ENCODE measurements at regions not wholly inside any gene's neighbourhood (a gene's known extent, or its start where the extent isn't known, plus 50 kb on each side); places are given as distances from the start of the nearest gene placed in this dataset.

GRCh38 chr13:105403086-105403485 lies 1132.4 kb downstream of the EFNB2 start:
- DNase-seq (ENCODE audit: extremely low read depth, insufficient read length) = no peak
- Histone ChIP-seq H3K36me3 (ENCODE audit: control insufficient read depth, insufficient read depth, low read length) (no peaks in the 10 kb centered on the region), H3K4me3 (replicated peaks; ENCODE audit: low read depth, low read length) (no peak overlapping the region), H3K27me3 (replicated peaks; ENCODE audit: control insufficient read depth, insufficient read depth, low read length) (no peaks in the 10 kb centered on the region)
- no peak for TF ChIP-seq CTCF (IDR thresholded peaks at IDR 0.05; ENCODE audit: insufficient read depth, low read length, poor library complexity, severe bottlenecking)

DNA sequence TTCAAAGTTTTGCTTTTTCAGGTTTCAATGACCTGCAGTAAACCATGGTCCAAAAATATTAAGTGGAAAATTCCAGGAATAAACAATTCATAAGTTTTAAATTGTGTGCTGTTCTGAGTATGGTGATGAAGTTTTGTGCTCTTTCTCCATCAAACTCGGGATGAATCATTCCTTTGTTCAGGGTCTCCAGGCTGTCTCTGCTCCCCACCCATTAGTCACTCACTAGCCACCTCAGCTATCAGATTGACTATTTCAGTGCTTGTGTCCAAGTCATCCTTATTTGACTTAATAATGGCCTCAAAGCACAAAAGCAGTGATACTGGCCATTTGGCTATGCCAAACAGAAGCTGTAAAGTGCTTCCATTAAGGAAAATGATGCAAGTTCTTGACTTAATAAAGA lies 1140.4 kb downstream of the EFNB2 start:
- DNase-seq (ENCODE audit: extremely low read depth, insufficient read length) = no peak
- TF ChIP-seq CTCF (IDR thresholded peaks at IDR 0.05; ENCODE audit: insufficient read depth, low read length, poor library complexity, severe bottlenecking) = no peak
- Histone ChIP-seq H3K27me3 (replicated peaks; ENCODE audit: control insufficient read depth, insufficient read depth, low read length) (no peaks in the 10 kb centered on the region), H3K36me3 (ENCODE audit: control insufficient read depth, insufficient read depth, low read length) (no peaks in the 10 kb centered on the region), H3K4me3 (replicated peaks; ENCODE audit: low read depth, low read length) (no peak overlapping the region)

DNA sequence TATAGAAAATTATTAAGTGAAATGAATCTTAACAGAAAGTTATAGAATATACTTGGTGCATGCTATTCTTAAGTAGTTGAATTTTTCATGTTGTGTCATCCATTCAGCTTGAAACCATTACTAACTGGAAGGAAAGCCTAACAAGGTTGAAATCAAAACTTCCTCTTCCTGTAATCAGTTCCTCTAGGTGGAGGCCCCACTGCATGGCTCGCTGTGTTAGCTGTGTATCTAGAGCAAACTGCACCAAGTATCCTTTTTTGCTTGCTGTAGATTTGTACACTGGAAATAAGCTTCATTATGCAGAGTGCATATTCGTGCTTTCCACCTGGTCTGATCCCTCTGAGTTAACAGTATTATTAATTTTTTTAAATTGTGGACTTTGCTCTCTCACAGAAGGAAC lies 1146.1 kb downstream of the EFNB2 start:
- TF ChIP-seq CTCF (IDR thresholded peaks at IDR 0.05; ENCODE audit: insufficient read depth, low read length, poor library complexity, severe bottlenecking) = no peak
- Histone ChIP-seq H3K27me3 (replicated peaks; ENCODE audit: control insufficient read depth, insufficient read depth, low read length) (no peaks in the 10 kb centered on the region), H3K4me3 (replicated peaks; ENCODE audit: low read depth, low read length) (no peak overlapping the region), H3K36me3 (ENCODE audit: control insufficient read depth, insufficient read depth, low read length) (no peaks in the 10 kb centered on the region)
- no peak for DNase-seq (ENCODE audit: extremely low read depth, insufficient read length)

DNA sequence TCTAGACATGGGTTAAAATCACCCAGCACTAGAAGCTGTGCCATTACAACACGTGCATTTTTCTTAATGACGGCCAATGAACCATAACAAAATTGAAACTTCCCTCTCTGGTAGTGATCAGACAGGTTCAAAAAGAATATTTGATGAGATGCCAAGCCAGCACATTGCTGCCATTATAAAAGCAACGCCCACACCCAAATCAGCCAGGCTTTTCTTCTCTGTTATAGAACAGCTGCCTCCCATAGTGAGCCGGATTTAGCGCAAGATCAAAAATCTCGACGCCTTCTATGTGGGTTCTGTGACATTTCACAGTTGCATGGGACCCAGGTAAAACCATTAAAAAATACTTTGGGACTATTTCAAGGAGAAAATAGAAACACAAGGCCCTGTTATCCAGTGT lies 1158.0 kb downstream of the EFNB2 start:
- TF ChIP-seq CTCF (IDR thresholded peaks at IDR 0.05; ENCODE audit: insufficient read depth, low read length, poor library complexity, severe bottlenecking) = no peak
- Histone ChIP-seq H3K36me3 (ENCODE audit: control insufficient read depth, insufficient read depth, low read length) (no peaks in the 10 kb centered on the region), H3K4me3 (replicated peaks; ENCODE audit: low read depth, low read length) (no peak overlapping the region), H3K27me3 (replicated peaks; ENCODE audit: control insufficient read depth, insufficient read depth, low read length) (no peaks in the 10 kb centered on the region)
- no peak for DNase-seq (ENCODE audit: extremely low read depth, insufficient read length)

- no peak for DNase-seq (ENCODE audit: extremely low read depth, insufficient read length)
- no peaks in the 10 kb centered on the region for H3K36me3 ChIP-seq (ENCODE audit: control insufficient read depth, insufficient read depth, low read length)
- no peak overlapping the region for H3K4me3 ChIP-seq (replicated peaks; ENCODE audit: low read depth, low read length)
- no peaks in the 10 kb centered on the region for H3K27me3 ChIP-seq (replicated peaks; ENCODE audit: control insufficient read depth, insufficient read depth, low read length)
- TF ChIP-seq CTCF (IDR thresholded peaks at IDR 0.05; ENCODE audit: insufficient read depth, low read length, poor library complexity, severe bottlenecking) = no peak
Observed at GRCh38 chr13:105370011-105370650, 1165.3 kb downstream of the EFNB2 start.

- no peak overlapping the region for H3K4me3 ChIP-seq (replicated peaks; ENCODE audit: low read depth, low read length)
- H3K27me3 ChIP-seq (replicated peaks; ENCODE audit: control insufficient read depth, insufficient read depth, low read length) = no peaks in the 10 kb centered on the region
- TF ChIP-seq CTCF (IDR thresholded peaks at IDR 0.05; ENCODE audit: insufficient read depth, low read length, poor library complexity, severe bottlenecking) = no peak
- no peak for DNase-seq (ENCODE audit: extremely low read depth, insufficient read length)
- no peaks in the 10 kb centered on the region for H3K36me3 ChIP-seq (ENCODE audit: control insufficient read depth, insufficient read depth, low read length)
Observed at GRCh38 chr13:105368781-105369180, 1166.7 kb downstream of the EFNB2 start.
